HCT116 (cell line): ENCODE measurements at regions not wholly inside any gene's neighbourhood (a gene's known extent, or its start where the extent isn't known, plus 50 kb on each side); places are given as distances from the start of the nearest gene placed in this dataset.

Experiments
- ATAC-seq: fragments of 200-7000 bp; cut with Tn5 transposase; 2 replicates; pipeline ENCODE4 v1.9.1; 2020; ENCODE audit warnings: mild to moderate bottlenecking, moderate library complexity
- BruUV-seq: library from RNA; stranded (reverse); fragments of 400-500 nt; replicated peaks from 2 replicates; lab custom pipeline; 2021; lab: Mats Ljungman, UMichigan
- CTCF ChIA-PET: fragments of 300-600 bp; sonication (Branson Sonifier 250); formaldehyde crosslinking; loops from one replicate; lab custom pipeline; 2021; ENCODE audit warnings: antibody characterized with exemption; lab: Charles Lee
- POLR2A ChIA-PET: fragments of 300-600, 350-600 bp; sonication (Branson Sonifier 250); formaldehyde crosslinking; loops from one replicate; lab custom pipeline; 2021; ENCODE audit warnings: antibody characterized with exemption; lab: Charles Lee
- RAD21 ChIA-PET, 2 experiments: fragments of 300-600 bp; sonication (Branson Sonifier 250); formaldehyde crosslinking; loops; one replicate each; lab custom pipeline; 2023; ENCODE audit warnings: low total read pairs in 2 of 2; ENCODE audit not compliant: uncharacterized antibody in 2 of 2, unreplicated experiment in 2 of 2, low non-redundant PET in 1 of 2; lab: Charles Lee
- DNase-seq: peaks from one replicate; pipeline ENCODE4 v3.0.0-alpha.2; 2010; ENCODE audit warnings: low read depth, low spot score
- H2AFZ ChIP-seq: fragments of 200-600 bp; shearing (Covaris generic), sonication (generic); 2 replicates; pipeline ENCODE4 v1.6.1; 2017; ENCODE audit warnings: low read depth, mixed run types, mixed read lengths, antibody characterized with exemption, low read length; ENCODE audit not compliant: poor library complexity, severe bottlenecking
- H3K27ac ChIP-seq: 2 replicates; pipeline ENCODE4 v1.5.1; 2012; ENCODE audit warnings: low read depth, low read length
- H3K27me3 ChIP-seq: fragments of 200-600 bp; sonication (generic); 2 replicates; pipeline ENCODE4 v1.6.1; 2016; ENCODE audit warnings: mixed run types, low read length, mixed read lengths; ENCODE audit not compliant: insufficient read depth
- H3K36me3 ChIP-seq, 2 experiments: fragments of 200-500 bp in 1 of 2; fragments of 200-600 bp in 1 of 2; sonication (Bioruptor generic) in 1 of 2; sonication (generic) in 1 of 2; 2 replicates each; pipeline versions ENCODE4 v1.5.1 to v1.6.1; 2014 to 2016; ENCODE audit warnings: low read length in 2 of 2, inconsistent platforms in 1 of 2, mixed read lengths in 1 of 2, mixed run types in 1 of 2; ENCODE audit not compliant: insufficient read depth in 2 of 2, control insufficient read depth in 1 of 2
- H3K4me1 ChIP-seq, 2 experiments: fragments of 200-600 bp in 1 of 2; sonication (generic) in 1 of 2; 2 replicates each; pipeline versions ENCODE4 v1.5.1 to v1.6.1; 2012 to 2017; ENCODE audit warnings: low read length in 2 of 2, inconsistent platforms in 1 of 2, mild to moderate bottlenecking in 1 of 2, mixed read lengths in 1 of 2, mixed run types in 1 of 2, moderate library complexity in 1 of 2; ENCODE audit not compliant: insufficient read depth in 2 of 2, control insufficient read depth in 1 of 2
- H3K4me2 ChIP-seq: fragments of 200-600 bp; sonication (generic); 2 replicates; pipeline ENCODE4 v1.6.1; 2017; ENCODE audit warnings: mixed run types, low read length, mixed read lengths
- H3K4me3 ChIP-seq, 2 experiments: fragments of 200-600 bp in 1 of 2; sonication (generic) in 1 of 2; replicated peaks in 1 of 2; 2 replicates each; pipeline ENCODE4 v1.5.1; 2011 to 2016; ENCODE audit warnings: low read length in 2 of 2, control low read depth in 1 of 2, low read depth in 1 of 2, mild to moderate bottlenecking in 1 of 2, mixed read lengths in 1 of 2, mixed run types in 1 of 2
- H3K79me2 ChIP-seq: fragments of 200-600 bp; sonication (generic); 2 replicates; pipeline ENCODE4 v1.6.1; 2017; ENCODE audit warnings: mild to moderate bottlenecking, mixed run types, low read length, moderate library complexity, mixed read lengths; ENCODE audit not compliant: insufficient read depth
- H3K9ac ChIP-seq: fragments of 200-600 bp; sonication (generic); 2 replicates; pipeline ENCODE4 v1.6.1; 2016; ENCODE audit warnings: low read length, mixed read lengths
- H3K9me2 ChIP-seq: fragments of 200-600 bp; sonication (generic), shearing (Covaris generic); 2 replicates; pipeline ENCODE4 v1.6.1; 2017; ENCODE audit warnings: mixed run types, mild to moderate bottlenecking, moderate library complexity; ENCODE audit not compliant: insufficient read depth
- H3K9me3 ChIP-seq, 2 experiments: fragments of 200-500 bp in 1 of 2; fragments of 200-600 bp in 1 of 2; sonication (Bioruptor generic) in 1 of 2; sonication (generic) in 1 of 2; 2 replicates each; pipeline ENCODE4 v1.6.1; 2014 to 2017; ENCODE audit warnings: low read length in 2 of 2, mixed read lengths in 2 of 2, inconsistent platforms in 1 of 2, low read depth in 1 of 2, mild to moderate bottlenecking in 1 of 2, mixed run types in 1 of 2, moderate library complexity in 1 of 2; ENCODE audit not compliant: control insufficient read depth in 1 of 2, insufficient read depth in 1 of 2
- H4K20me1 ChIP-seq: fragments of 200-600 bp; sonication (generic), shearing (Covaris generic); 2 replicates; pipeline ENCODE4 v1.6.1; 2017; ENCODE audit warnings: mixed run types, mild to moderate bottlenecking, moderate library complexity; ENCODE audit not compliant: insufficient read depth
- ATF3 ChIP-seq: IDR thresholded peaks from 2 replicates; pipeline ENCODE4 v1.6.1; 2012
- CBX3 ChIP-seq: IDR thresholded peaks from 2 replicates; pipeline ENCODE4 v1.6.1; 2012; ENCODE audit warnings: low read depth
- EGR1 ChIP-seq: IDR thresholded peaks from 2 replicates; pipeline ENCODE4 v1.6.1; 2012; ENCODE audit warnings: low read depth
- ELF1 ChIP-seq: IDR thresholded peaks from 2 replicates; pipeline ENCODE4 v1.6.1; 2012; ENCODE audit warnings: low read depth, borderline replicate concordance
- EZH2phosphoT487 ChIP-seq: fragments of 200-600 bp; IDR thresholded peaks from 2 replicates; pipeline ENCODE4 v1.6.1; 2018; ENCODE audit warnings: antibody characterized with exemption, borderline replicate concordance
- FOSL1 ChIP-seq: IDR thresholded peaks from 2 replicates; pipeline ENCODE4 v1.6.1; 2012; ENCODE audit warnings: low read depth
- JUND ChIP-seq: IDR thresholded peaks from 2 replicates; pipeline ENCODE4 v1.6.1; 2012
- MAX ChIP-seq: IDR thresholded peaks from 2 replicates; pipeline ENCODE4 v1.6.1; 2012
- POLR2A ChIP-seq: IDR thresholded peaks from 2 replicates; pipeline ENCODE4 v1.7.0; 2011; ENCODE audit warnings: borderline replicate concordance; ENCODE audit not compliant: insufficient read depth, insufficient read length; ENCODE audit errors: extremely low read depth
- POLR2AphosphoS5 ChIP-seq: IDR thresholded peaks from 2 replicates; pipeline ENCODE4 v1.6.1; 2011; ENCODE audit warnings: mild to moderate bottlenecking, low read depth, low read length, moderate library complexity
- RAD21 ChIP-seq: IDR thresholded peaks from 2 replicates; pipeline ENCODE4 v1.6.1; 2012; ENCODE audit warnings: low read depth, mild to moderate bottlenecking
- REST ChIP-seq: IDR thresholded peaks from 2 replicates; pipeline ENCODE4 v1.6.1; 2012; ENCODE audit warnings: low read depth
- SIN3A ChIP-seq: IDR thresholded peaks from 2 replicates; pipeline ENCODE4 v1.6.1; 2012; ENCODE audit warnings: low read depth
- SP1 ChIP-seq: IDR thresholded peaks from 2 replicates; pipeline ENCODE4 v1.6.1; 2012; ENCODE audit warnings: low read depth
- SRF ChIP-seq: IDR thresholded peaks from 2 replicates; pipeline ENCODE4 v1.6.1; 2012; ENCODE audit warnings: low read depth
- TCF7L2 ChIP-seq: IDR thresholded peaks from 2 replicates; pipeline ENCODE4 v1.7.0; 2011; ENCODE audit warnings: borderline replicate concordance, inconsistent platforms; ENCODE audit not compliant: insufficient read depth, insufficient read length; ENCODE audit errors: extremely low read depth
- ZFX ChIP-seq: fragments of 450-650 bp; IDR thresholded peaks from 2 replicates; pipeline ENCODE4 v1.6.1; 2017
- ZNF274 ChIP-seq: fragments of 200-500 bp; sonication (Bioruptor generic); IDR thresholded peaks from 2 replicates; pipeline ENCODE4 v1.6.1; 2014; ENCODE audit warnings: mild to moderate bottlenecking, low read depth, low read length, inconsistent platforms
- intact Hi-C: fragments of 100-400 bp; cut with micrococcal nuclease; formaldehyde crosslinking; loops from 2 replicates; pipeline ENCODE4 v1.10.0; 2022

- BruUV-seq: no TSS peak
- Histone ChIP-seq H4K20me1 (no peaks in the 10 kb centered on the region), H2AFZ (no peak overlapping the region), H3K9me3 (peaks cover 7 to 36% of the 10 kb centered on the region in 2 experiments; a peak in 2 of 4 replicates), H3K9me2 (no peaks in the 10 kb centered on the region)
- ChIA-PET POLR2A (no interaction called here), RAD21 (no interaction called here)
- intact Hi-C loops: no loop called here
- no peak for ATAC-seq
- no peak for TF ChIP-seq JUND
- TF ChIP-seq POLR2A: no peak
- TF ChIP-seq EGR1: no peak
- TF ChIP-seq EZH2phosphoT487: no peak
- no peak for TF ChIP-seq MAX
- TF ChIP-seq REST: no peak
- TF ChIP-seq ELF1: no peak
- no peak for TF ChIP-seq ZFX
- no peak for TF ChIP-seq CBX3
- TF ChIP-seq POLR2AphosphoS5: no peak
- TF ChIP-seq SP1: no peak
- TF ChIP-seq ZNF274: no peak
- no peak for TF ChIP-seq SRF
- no peak for TF ChIP-seq RAD21
- TF ChIP-seq SIN3A: no peak
- TF ChIP-seq FOSL1: no peak
- no peak for TF ChIP-seq TCF7L2
- no peak for TF ChIP-seq ATF3
- TF ChIP-seq, all 23 proteins: peak for 0
- H3K79me2 ChIP-seq: no peaks in the 10 kb centered on the region
- H3K27me3 ChIP-seq: no peaks in the 10 kb centered on the region
- no peak overlapping the region for H3K9ac ChIP-seq
- H3K4me2 ChIP-seq: no peak overlapping the region
- H3K27ac ChIP-seq: no peak overlapping the region
- DNase-seq: no peak
- no peaks in the 10 kb centered on the region for H3K36me3 ChIP-seq
- no peaks in the 10 kb centered on the region for H3K4me1 ChIP-seq
- CTCF ChIA-PET: no interaction called here
- H3K4me3 ChIP-seq: no peak overlapping the region
Observed at GRCh38 chr16:64225696-64226095, 896.2 kb downstream of the CDH11 start.
